ENCODE measurements at regions not wholly inside any gene's neighbourhood (a gene's known extent, or its start where the extent isn't known, plus 50 kb on each side); places are given as distances from the start of the nearest gene placed in this dataset.

GRCh38 chr4:79626101-79626500 is 218.1 kb upstream of the GK2 start:
- TF ChIP-seq CTCF (IDR thresholded peaks at IDR 0.05): no peak
- no peak for TF ChIP-seq POLR2AphosphoS5 (IDR thresholded peaks at IDR 0.05)
